GM18511 (cell line): ENCODE measurements at regions not wholly inside any gene's neighbourhood (a gene's known extent, or its start where the extent isn't known, plus 50 kb on each side); places are given as distances from the start of the nearest gene placed in this dataset.

Experiments used
- ATAC-seq: cut with Tn5 transposase; IDR thresholded peaks from one replicate; pipeline ENCODE4 v1.9.1; 2021; ENCODE audit warnings: mild to moderate bottlenecking, moderate library complexity; ENCODE audit not compliant: unreplicated experiment

GRCh38 chr14:98229656-98230366 lies 1042.2 kb downstream of the BCL11B start:
- no peak for ATAC-seq

GRCh38 chr14:98230411-98230810 lies 1041.6 kb downstream of the BCL11B start:
- no peak for ATAC-seq

GRCh38 chr14:98231210-98231609 lies 1040.8 kb downstream of the BCL11B start:
- no peak for ATAC-seq

GRCh38 chr14:98233656-98234055 lies 1038.3 kb downstream of the BCL11B start:
- ATAC-seq, result no peak

- no peak for ATAC-seq
Measured at GRCh38 chr14:98234208-98234607, 1037.8 kb downstream of the BCL11B start.

GRCh38 chr14:98236314-98236713 lies 1035.7 kb downstream of the BCL11B start:
- ATAC-seq, result no peak

- ATAC-seq, result no peak
Measured at GRCh38 chr14:98237939-98238338, 1034.1 kb downstream of the BCL11B start.

GRCh38 chr14:98240376-98240775 lies 1031.6 kb downstream of the BCL11B start:
- no peak for ATAC-seq

- ATAC-seq, result no peak
Measured at GRCh38 chr14:98242903-98243302, 1029.1 kb downstream of the BCL11B start.

GRCh38 chr14:98243332-98243731 lies 1028.7 kb downstream of the BCL11B start:
- ATAC-seq, result no peak

GRCh38 chr14:98244162-98244948 lies 1027.6 kb downstream of the BCL11B start:
- no peak for ATAC-seq

- ATAC-seq, result no peak
Measured at GRCh38 chr14:98244966-98245569, 1026.9 kb downstream of the BCL11B start.

GRCh38 chr14:98249057-98249456 lies 1022.9 kb downstream of the BCL11B start:
- ATAC-seq, result no peak

GRCh38 chr14:98249476-98249875 lies 1022.5 kb downstream of the BCL11B start:
- ATAC-seq, result no peak

GRCh38 chr14:98252820-98253219 lies 1019.2 kb downstream of the BCL11B start:
- ATAC-seq, result no peak

GRCh38 chr14:98259881-98260280 lies 1012.1 kb downstream of the BCL11B start:
- ATAC-seq, result no peak

GRCh38 chr14:98262566-98262965 lies 1009.4 kb downstream of the BCL11B start:
- no peak for ATAC-seq

GRCh38 chr14:98269533-98269932 lies 1002.5 kb downstream of the BCL11B start:
- no peak for ATAC-seq

- ATAC-seq, result no peak
Measured at GRCh38 chr14:98270201-98270600, 1001.8 kb downstream of the BCL11B start.

GRCh38 chr14:98274596-98274995 lies 997.4 kb downstream of the BCL11B start:
- no peak for ATAC-seq

- no peak for ATAC-seq
Measured at GRCh38 chr14:98278800-98279199, 993.2 kb downstream of the BCL11B start.

- no peak for ATAC-seq
Measured at GRCh38 chr14:98280436-98280835, 991.6 kb downstream of the BCL11B start.
